GM10266 (cell line): ENCODE measurements at regions not wholly inside any gene's neighbourhood (a gene's known extent, or its start where the extent isn't known, plus 50 kb on each side); places are given as distances from the start of the nearest gene placed in this dataset.
A peak's percentile ranks its signal among the peaks of the same experiment; 100 is the strongest.

Source experiments
- DNase-seq: peaks from one replicate; pipeline ENCODE4 v3.0.0; 2012; ENCODE audit errors: extremely low spot score
- TF ChIP-seq, protein P1 (sequence below): IDR thresholded peaks from 2 replicates; pipeline ENCODE4 v1.5.1; 2012; ENCODE audit warnings: mild to moderate bottlenecking, low read depth; ENCODE audit not compliant: control insufficient read depth, insufficient read depth; ENCODE audit errors: missing control alignments

DNA sequence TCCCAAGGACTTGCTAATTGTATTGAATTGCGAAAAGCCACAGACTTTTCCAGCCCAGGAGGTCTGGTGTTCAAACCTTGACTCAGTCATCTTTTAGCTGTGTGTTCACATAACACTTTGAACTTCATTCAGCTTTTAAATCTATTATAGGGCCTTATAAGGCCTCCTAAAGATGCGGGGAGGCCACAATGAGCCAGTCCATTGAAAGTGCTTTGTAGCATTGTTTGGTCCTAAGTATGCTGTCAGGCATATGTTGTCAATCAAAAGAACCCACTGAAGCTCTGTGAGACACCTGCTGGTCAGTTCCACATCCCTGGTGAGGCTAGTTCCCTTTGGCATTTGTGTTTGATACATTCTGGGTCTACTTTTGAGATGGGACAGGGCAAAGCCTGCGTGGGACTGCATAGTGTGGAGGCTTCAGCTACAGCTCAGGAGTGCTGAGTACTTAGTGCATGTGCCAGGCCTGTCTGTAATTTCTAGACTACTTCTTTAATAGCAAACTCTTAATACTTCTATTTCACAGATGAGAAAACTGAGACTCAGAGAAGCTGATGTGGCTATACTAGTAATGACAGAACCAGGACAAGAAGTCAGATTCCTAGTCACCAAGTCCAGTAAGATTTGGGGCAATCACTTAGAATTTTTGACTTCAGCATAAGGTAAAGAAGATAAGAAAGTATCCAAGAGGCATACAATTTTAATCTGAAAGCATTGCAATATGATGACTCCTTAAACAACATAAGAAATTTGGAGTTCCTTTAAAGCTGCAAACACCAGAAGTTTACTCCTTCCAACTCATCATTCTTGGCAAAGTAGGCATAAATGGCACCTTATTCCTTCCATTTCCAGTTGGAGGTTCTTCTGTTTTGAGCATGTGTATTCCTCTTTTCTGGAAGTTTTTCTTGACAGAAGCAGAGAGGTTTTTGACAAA is 213.0 kb downstream of the PDCD6IP start:
- TF ChIP-seq, protein P1, sequence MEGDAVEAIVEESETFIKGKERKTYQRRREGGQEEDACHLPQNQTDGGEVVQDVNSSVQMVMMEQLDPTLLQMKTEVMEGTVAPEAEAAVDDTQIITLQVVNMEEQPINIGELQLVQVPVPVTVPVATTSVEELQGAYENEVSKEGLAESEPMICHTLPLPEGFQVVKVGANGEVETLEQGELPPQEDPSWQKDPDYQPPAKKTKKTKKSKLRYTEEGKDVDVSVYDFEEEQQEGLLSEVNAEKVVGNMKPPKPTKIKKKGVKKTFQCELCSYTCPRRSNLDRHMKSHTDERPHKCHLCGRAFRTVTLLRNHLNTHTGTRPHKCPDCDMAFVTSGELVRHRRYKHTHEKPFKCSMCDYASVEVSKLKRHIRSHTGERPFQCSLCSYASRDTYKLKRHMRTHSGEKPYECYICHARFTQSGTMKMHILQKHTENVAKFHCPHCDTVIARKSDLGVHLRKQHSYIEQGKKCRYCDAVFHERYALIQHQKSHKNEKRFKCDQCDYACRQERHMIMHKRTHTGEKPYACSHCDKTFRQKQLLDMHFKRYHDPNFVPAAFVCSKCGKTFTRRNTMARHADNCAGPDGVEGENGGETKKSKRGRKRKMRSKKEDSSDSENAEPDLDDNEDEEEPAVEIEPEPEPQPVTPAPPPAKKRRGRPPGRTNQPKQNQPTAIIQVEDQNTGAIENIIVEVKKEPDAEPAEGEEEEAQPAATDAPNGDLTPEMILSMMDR: no peak
- DNase-seq: no peak

DNA sequence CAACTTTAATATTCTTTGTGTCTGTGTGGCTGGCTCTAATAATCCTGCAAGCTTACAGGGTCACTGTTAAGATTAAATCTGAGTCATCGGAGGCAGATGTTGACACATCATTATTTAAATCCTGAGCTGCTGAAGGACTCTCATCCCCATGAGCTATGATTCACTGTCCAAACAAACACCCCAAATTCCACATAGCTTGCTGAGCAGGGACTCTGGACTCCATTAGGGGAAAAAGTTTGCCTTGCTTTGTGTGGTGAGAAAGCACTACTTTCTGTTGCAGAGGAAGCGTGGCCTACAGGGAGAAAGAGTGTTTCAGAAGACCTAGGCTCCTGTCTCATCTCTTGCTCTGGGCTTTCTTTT is 213.7 kb downstream of the PDCD6IP start:
- TF ChIP-seq, protein P1: no peak
- no peak for DNase-seq

DNA sequence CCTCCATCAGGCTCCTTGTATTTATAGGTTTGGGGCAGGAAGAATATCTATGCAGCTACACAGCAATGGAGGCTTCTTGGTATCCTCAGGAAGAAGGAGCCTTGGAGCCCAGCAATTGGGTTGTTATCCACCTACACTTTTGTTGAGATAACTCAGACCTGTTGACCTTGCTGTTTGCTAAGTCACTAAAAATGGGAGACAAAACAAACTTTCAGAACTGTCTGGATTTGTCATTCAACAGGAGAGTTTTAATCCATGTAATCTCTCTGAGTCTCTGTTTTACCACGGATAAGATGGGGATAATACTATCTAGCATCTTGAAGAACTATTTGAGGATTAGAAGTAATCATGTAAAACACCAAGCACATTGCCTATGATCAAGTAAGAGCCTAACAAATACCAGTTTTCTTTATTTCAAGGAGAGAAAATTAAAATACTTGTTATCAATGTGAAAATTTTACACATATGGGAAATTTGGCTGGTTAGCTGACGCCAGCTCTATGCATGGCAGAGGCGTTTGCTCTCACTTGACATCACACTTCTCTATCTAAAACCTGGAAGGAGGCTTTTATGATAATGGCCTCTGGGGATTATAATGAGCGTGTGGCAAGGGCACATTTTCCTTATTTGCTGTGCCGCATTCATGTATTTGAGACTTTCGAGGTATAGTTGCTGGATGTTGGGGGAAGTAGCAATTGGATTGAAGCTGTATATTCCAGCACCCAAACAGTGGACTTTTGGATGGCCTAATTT is 215.6 kb downstream of the PDCD6IP start:
- no peak for DNase-seq
- TF ChIP-seq, protein P1: no peak

DNA sequence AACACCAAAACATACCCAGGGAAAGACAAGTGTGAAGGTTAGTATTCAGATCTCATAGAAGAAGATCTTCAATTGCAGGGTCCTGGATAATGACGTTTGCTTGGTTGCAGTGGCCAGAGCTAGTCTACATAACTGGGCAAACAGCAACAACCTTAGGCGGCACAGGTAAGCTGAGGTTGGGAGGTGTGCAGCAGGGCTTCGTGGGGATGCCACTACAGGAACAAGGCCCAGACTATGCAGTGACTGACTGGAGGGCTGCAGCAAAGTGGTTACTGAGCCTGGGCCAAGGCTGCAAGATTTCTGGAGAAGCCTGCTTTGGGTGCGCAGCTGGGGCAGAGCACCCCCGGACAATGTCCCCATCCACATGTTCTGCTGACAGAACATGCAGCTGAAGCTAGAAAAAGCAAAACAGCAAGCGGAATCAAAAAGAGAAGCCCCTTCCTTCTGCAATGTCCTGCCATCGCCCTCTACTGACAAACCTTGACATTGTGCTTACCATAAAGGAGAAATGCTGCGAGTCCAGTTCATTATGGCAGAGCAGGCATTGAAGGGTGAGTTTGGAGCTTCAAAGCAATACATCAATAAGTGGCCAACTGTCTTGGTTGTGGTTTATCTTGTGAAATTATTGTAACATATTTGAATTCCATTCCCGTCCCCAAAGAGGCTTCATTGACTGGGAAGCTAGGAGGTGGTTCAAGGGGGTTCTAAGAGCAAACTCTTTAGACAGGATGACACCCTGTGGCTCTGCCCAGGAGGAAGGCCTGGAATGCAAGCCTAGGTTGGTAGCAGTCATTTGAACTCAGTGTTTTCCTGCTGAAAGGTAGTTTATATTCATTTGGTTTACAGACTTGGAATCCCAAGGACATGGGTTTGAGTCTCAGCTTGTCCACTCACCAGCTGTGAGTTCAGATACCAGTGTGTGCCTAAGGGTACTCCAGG is 217.0 kb downstream of the PDCD6IP start:
- TF ChIP-seq, protein P1: peak; percentile 12
- no peak for DNase-seq

DNA sequence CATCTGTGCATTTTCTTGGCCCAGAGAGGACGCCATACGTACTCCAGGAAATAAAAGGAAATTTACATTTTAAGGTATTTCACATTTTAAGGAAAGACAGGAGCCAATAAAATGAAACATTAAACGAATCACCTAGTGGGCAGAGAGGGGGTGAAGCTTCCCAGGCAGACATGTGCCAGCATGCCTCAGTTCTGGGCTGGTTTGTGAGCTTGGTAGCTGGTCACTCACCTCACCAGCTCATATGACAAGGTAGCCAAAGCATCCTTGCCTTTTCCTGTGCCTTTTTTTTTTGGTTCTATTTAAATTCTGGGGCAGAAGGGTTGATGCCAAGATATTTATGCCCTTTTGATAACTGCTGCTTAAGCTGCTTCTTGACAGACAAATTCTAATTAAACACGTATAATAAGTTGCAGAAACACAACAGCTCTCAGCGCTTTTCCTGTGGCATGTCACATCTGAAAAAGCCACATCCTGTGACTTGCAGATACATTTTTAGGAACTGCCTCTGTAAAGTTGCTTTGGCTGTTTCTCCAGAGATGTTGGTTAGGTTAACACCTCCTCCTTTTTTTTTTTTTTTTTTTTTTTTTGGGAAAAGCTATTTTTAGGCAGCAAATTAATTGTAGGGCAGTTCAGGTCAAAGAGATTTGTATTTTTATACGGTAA is 218.6 kb downstream of the PDCD6IP start:
- TF ChIP-seq, protein P1: no peak
- peak; percentile 27 for DNase-seq

DNA sequence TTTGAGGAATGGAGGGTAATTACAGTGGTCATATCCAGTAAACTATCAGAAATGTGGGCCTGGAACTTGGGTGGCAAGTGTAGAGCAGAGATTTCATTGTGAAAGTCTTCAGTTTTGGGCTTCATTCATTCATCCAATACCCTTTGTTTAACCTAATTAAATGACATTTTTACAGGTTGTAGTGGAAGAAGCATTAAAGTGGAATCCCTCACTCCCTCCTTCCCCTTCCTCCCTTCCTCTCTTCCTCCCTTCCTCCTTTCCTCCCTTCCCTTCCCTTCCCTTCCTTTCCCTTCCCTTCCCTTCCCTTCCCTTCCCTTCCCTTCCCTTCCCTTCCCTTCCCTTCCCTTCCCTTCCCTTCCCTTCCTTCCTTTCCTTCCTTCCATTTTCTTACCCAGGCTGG is 219.3 kb downstream of the PDCD6IP start:
- TF ChIP-seq, protein P1: no peak
- DNase-seq: no peak
